ENCODE measurements at regions not wholly inside any gene's neighbourhood (a gene's known extent, or its start where the extent isn't known, plus 50 kb on each side); places are given as distances from the start of the nearest gene placed in this dataset.

- DNase-seq, result no peak
Observed at GRCh38 chr2:206845877-206846276, 80.5 kb downstream of the FASTKD2 start.

DNA sequence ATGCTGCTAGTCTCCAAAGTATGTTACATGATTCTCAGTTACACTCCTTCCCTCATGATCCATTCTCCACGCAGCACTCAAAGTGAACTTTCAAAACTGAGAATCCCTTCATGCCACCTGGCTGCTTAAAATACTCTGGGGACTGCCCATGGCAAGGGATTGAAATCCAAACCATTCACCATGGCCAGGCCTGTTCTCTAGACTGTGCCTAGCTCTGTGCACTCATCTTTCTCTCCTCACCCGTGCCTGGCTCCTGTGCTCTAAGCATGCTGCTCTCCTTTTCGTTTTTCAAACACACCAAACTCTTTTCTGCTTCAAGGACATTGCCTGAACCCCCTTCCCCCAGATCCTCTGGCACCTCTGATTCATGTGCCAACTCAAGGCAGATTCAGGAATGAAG is 80.9 kb downstream of the FASTKD2 start:
- no peak for DNase-seq

GRCh38 chr2:206846981-206847834 is 81.8 kb downstream of the FASTKD2 start:
- peak; percentile 33 for DNase-seq

DNA sequence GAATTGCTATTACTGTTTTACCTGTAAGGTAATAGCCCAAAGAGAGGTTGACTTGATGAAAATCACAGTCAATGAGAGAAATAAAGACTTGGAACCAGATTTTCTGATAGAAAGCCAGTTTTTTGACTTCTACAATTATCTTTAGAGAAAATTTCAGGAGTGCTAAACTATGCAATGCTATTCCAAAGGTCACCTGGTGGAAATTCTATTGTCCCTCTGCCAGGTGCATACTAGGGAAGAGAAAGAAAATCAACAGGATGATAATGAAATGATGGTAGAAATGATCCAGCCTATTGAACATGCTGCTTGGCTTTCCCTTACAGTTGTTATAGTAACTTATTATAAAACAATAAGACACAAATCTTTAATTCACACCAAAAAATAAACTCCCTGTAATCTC is 85.0 kb downstream of the FASTKD2 start:
- DNase-seq, result no peak

DNA sequence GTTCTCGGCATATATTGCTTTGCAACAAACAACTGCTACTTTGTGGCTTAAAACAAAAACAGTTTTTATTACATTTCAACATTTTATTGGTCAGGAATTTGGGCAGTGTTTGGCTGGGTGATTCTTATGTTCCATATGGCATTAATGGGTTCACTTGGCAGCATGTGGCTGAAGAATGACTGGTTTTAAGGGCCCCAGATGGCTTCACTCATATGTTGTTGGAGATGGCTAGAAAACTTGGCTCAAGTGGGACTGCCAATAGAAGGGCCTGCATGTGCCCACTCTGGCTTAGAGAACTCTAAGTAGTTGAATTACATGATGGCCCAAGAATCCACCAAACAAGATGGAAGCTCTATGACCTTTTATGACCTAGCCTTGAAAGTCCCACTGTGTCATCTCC is 86.1 kb downstream of the FASTKD2 start:
- no peak for DNase-seq

GRCh38 chr2:206853915-206854314 is 85.4 kb upstream of the CPO start:
- DNase-seq, result no peak

- no peak for DNase-seq
Observed at GRCh38 chr2:206855585-206856433, 83.5 kb upstream of the CPO start.

GRCh38 chr2:206856513-206856912 is 82.8 kb upstream of the CPO start:
- DNase-seq, result no peak

GRCh38 chr2:206858687-206859329 is 80.5 kb upstream of the CPO start:
- DNase-seq, result no peak

- no peak for DNase-seq
Observed at GRCh38 chr2:206859330-206859739, 80.0 kb upstream of the CPO start.

DNA sequence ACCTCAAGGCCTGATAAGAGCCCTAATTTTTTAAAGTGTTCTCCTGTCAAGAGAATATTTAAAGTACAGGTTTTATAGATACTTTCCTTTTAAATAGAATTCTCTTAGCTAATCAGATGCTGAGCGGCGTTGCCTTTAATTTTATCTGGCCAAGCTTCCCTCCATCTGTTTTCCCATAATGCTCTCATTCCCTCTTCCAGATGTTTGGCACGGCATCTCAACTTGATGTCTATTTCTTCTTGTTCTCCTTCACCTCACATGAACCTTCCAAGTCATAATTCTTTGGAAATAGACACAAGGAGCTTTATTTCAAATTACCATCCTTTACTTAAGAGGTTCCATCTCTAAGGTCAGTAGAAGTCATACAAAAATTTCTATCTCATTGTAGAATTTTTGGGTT is 76.1 kb upstream of the CPO start:
- DNase-seq, result peak; percentile 42

- no peak for DNase-seq
Observed at GRCh38 chr2:206863716-206864115, 75.6 kb upstream of the CPO start.

- DNase-seq, result no peak
Observed at GRCh38 chr2:206867006-206867405, 72.3 kb upstream of the CPO start.

GRCh38 chr2:206869824-206870495 is 69.4 kb upstream of the CPO start:
- DNase-seq, result no peak

GRCh38 chr2:206873423-206873822 is 65.9 kb upstream of the CPO start:
- DNase-seq, result no peak

GRCh38 chr2:206875701-206876100 is 63.6 kb upstream of the CPO start:
- DNase-seq, result no peak

DNA sequence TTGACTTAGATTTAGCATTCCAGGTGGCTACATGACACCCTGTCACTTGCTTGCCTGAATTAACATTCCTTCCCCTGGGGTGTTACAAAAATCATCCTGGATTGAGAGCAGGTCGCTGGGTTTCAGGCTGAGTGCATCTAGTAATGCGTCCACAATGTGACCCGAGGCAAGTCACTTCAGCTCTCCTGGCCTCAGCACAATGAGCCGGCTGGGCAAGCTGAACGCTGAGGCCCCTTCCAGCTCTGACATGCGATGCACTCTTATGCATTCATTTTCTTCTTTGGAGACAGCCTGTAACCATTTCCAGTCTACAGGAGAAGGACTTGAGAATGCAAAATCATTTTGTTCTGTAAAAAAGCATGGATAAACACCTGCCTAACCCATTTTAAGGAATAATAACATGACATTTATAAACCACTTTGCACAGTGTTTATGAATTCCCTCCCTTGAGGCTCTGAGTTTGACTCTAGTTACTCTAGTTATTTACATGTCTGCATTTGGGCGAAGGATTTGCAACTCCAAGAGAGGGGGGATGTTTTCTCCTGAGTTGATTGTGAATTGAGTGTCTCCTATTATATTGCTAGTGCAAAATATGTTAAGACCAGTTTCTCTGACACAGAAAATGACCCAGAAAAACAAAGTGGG is 63.0 kb upstream of the CPO start:
- no peak for DNase-seq

- no peak for DNase-seq
Observed at GRCh38 chr2:206881708-206882410, 57.5 kb upstream of the CPO start.

DNA sequence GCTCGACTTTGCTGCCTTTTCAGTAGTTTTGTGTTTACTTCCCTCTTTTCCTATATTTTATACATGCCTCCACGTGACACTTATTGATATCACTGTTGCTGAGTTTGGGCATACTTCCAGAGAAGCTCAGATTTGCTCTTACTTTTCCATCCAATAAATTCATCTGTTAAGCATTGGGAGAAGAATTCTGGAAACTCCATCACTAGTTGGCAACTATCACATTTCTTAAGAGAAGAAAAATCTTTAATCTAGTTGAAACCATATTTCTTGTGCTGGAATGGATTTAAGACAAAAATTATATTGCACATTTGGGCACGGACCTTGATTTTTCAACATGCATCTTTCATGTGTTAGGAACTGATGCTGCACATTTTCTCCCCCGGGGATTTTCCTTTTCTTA is 52.6 kb upstream of the CPO start:
- no peak for DNase-seq

DNA sequence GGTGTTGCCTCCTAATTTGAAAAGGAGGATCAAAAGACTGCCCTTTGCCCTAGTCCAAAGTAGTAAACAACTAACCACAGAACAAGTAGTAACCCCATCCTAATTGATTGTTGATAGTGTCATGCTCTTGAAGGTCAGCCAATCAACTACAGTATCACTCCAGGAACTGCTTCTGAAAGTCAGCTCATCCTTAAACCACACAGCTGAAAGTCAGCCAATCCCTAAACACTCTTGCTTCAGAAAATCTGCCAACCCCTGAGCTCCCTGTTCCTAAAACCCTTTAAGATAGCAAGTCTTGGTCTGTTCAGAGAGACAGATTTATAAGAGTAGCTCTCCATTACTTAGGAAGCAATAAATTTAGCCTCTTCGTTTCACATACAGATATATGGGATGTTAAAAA is 51.6 kb upstream of the CPO start:
- DNase-seq, result no peak
